HG03354 (cell line): ENCODE measurements at regions not wholly inside any gene's neighbourhood (a gene's known extent, or its start where the extent isn't known, plus 50 kb on each side); places are given as distances from the start of the nearest gene placed in this dataset.
"Not testable (repeated sequence)": the region's sequence is repeated elsewhere in the genome, so short reads cannot be mapped to it uniquely, and the experiment has no call there.

Experiments
- ATAC-seq: cut with Tn5 transposase; IDR thresholded peaks from one replicate; pipeline ENCODE4 v1.9.1; 2021; ENCODE audit warnings: mild to moderate bottlenecking; ENCODE audit not compliant: unreplicated experiment, poor library complexity, severe bottlenecking

DNA sequence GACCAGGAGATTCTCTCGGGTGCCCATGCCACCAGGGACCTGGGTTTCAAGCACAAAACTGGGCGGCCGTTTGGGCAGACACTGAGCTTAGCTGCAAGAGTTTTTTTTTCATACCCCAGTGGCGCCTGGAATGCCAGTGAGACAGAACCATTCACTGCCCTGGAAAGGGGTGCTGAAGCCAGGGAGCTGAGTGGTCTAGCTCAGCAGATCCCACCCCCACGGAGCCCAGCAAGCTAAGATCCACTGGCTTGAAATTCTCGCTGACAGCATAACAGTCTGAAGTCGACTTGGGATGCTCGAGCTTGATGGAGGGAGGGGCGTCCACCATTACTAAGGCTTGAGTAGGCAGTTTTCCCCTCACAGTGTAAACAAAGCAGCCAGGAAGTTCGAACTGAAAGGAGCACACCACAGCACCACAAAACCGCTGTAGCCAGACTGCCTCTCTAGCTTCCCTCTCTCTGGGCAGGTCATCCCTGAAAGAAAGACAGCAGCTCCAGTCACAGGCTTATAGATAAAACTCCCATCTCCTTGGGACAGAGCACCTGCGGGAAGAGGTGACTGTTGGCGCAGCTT, 157.7 kb downstream of the GIPC2 start:
- ATAC-seq, result not testable (repeated sequence)

DNA sequence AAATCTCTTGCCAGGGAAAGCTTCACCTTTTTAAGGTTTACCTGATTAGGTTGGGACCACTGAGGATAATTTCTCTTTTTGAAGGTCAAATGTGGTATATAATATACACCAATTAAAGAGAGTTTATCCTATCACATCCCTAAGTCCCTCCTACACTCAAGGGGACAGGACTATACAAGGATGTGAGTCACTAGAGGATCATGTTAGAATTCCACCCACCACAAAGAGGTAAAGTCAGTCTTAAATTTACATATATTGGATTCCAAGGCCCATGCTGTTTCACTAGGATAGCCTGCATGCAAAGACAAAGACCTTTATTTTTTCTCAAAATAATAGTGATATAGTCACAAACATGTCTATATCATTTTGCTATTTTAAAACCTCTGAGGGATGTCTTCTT, 164.4 kb downstream of the GIPC2 start:
- no peak for ATAC-seq

DNA sequence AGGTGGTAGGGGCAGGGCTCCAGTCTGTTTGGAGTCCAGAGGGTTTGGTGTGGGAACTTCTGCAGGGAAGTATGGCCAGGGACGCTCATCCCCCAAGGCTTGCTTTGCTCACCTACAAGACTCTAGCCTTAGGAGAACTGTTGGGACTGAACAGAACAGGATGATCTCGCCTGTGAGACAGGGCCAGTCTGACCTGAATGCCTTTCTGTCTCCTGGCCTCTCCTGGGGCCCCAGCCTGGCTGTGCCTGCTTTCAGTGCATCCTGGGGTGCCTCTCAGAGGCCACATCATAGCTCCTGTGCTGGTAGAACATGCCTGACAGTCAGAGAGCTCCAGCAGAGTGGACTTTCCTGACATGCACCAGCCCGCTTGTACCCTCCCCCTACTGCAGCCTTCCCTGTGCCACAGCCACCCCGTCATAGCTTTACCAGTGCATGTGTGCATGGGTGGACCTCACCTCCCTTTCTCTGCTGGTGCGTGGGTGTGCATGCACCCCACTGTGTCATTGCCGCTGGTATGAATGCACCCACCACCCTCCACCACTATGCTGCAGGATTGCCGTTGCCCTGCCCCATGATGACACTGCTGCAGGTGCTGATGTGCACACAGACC, 165.8 kb downstream of the GIPC2 start:
- no peak for ATAC-seq

DNA sequence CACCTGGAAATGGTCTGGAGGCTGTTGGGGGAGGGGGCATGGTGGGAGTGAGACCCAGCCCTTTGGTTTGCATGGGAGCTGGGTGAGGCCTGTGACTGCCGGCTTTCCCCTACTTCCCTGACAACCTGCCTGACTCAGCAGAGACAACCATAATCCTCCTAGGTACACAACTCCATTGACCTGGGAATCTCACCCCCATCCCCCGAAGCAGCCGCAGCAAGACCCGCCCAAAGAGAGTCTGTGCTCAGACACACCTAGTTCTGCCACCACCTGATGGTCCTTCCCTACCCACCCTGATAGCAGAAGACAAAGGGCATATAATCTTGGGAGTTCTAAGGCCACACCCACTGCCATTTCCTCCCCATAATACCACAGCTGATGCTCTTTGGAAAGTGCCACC, 168.6 kb downstream of the GIPC2 start:
- no peak for ATAC-seq

DNA sequence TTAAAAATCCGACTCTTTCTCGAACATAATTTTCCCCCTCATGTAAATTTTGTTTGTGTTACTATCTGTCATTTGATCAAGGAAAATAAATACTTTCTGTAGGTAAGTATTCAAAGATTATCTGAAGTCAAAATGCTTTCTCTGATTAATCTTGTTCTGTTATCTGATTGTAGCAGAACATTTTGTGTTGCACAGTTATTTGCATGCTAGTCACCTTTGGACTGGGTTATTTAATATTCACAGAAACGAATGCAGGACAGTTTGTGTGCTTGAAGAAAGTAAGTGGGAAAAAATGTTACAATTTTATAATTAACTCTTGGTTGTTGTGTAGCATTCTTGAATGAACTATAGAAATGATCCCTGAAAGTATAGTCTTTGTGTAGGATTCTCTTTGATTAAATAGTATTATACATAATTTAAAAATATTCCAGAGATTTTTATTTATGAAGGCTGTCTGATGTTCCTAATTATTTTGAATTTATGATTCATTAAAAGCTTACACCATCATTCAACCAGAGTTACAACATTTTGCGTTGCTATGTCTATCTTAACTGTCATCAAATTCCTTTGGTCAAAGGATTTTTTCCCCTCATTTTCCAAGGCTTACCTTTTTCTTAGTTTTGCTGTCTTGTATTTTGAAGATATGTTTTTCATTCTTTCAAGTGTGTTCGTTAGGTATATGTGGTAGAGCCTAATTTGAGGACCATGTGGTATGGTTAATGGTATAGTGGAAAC, 176.6 kb downstream of the GIPC2 start:
- ATAC-seq, result no peak

DNA sequence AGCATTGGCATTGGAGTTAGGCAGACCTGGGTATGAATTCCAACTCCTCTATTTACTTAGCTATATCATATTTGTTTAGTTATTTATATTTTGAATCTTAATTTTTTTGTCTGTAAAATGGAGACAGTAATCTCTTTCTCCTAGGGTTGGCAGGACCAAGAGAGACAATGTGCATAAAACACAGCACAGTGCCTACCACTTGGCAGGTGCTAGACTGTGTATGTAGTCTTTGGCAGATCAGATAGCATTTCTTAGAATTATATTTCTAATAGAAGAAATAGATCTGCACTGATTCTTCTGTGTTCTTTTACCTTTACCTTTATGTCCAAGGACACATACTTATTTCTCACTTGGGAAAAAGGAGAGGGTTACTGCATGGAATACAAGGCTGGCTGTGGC, 177.2 kb downstream of the GIPC2 start:
- ATAC-seq, result no peak

DNA sequence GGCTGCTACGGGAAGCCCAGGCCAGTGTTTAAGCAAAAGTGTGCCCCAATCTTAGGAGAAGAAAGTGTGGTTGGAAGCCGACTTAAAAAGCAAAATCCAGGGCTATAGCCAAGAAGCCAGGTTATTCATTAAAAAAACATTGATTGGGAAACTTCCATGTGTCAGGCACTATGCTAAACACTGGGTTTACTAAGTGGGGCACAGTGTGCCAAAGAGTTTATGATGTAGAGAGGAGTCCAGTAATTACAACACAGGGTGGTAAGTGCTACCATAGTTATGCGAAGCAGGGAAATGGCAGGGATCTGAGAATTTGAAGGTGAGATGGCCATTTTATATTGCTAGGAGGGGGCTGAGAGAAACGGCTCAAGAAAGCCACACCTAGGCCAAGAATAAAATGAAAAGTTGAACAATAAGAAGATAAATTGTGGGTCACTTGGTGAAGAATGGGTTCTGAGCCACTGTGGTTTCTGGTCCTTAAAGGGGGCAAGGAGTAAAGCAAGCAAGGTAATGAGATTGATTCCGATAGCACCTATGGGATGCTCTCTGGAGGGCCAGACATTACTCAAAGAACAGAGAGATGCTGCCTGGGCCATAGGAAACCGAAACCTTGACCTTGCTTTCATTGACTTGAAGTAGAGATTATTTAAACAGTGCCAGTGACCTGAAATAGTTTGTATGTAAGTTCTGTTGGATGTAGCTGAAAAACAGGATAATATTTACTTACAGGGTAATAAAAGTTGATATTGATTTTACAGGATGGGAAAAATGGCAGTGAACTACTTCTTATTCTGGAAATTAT, 177.8 kb downstream of the GIPC2 start:
- no peak for ATAC-seq

DNA sequence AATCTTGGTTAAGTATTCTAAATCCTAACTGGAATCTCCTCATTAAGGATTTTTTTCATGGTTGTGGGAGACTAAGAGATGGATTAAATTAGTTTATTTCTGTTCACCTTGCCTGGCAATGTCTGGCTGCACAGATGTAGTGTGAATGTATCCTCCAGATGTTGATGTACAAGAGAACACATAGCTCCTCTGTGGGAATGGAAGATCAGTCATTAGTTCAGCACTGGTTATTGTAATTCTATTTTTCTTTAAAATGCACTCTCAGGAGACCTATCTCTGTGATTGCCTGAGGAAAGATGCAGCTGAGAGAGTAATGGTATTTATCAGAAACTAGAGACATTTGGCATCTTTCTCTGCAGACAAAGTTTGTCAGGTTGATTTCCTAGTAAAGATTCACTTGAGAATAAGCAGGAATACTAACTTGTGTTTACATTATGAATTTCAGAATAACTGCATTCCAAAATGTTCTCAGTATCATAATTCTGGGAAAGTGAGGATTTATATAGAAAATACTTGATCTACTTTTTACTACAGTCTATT, 178.6 kb downstream of the GIPC2 start:
- ATAC-seq, result no peak

DNA sequence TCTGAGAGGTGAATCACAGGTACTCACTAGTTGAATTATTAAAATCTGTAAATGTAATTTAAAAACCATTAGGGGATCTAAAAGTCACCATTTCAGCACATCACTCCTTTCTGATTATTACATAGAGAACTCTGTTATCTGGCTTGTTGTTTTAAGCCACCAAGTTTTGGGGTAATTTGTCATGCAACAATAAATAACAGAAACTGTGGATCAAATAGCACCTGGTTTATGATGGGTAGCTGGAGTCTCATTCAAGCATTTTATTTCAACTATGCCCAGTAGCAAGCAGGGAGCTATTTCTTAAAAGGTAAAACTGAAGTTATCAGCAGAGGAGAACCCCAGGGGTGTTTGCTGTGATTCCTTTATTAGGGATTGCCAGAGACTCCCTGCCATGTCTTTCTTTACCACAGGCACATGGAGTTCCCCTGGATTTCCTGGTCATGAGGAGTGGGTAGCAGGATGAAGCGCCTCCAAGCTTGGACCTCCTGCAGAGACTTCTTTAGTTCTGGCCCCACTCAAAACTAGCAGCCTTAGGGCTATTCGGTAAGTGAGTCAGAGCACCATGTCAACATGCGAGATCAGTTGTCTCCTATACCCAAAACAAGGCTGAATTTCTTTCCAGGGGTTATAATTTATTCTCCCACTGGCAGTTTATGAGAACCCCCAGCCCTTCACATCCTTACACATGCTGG, 179.2 kb downstream of the GIPC2 start:
- no peak for ATAC-seq

DNA sequence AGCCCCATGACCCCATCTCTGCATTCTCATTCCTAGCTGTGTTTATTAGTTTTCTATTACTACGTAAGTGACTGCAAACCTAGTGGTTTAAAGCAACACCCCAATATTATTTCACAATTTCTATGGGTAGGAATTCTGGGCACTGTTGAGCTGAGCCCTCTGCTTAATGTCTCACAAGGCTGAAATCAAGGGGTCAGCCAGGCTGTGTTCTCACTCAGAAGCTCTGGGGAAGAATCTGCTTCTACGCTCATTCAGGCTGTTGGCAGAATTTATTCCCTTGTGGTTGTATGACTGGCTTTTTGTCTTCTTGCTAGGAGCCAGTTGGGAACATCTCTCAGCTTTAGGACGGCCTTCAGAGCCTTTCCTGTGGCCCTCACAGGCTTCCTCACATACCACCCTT, 181.0 kb downstream of the GIPC2 start:
- ATAC-seq, result no peak

DNA sequence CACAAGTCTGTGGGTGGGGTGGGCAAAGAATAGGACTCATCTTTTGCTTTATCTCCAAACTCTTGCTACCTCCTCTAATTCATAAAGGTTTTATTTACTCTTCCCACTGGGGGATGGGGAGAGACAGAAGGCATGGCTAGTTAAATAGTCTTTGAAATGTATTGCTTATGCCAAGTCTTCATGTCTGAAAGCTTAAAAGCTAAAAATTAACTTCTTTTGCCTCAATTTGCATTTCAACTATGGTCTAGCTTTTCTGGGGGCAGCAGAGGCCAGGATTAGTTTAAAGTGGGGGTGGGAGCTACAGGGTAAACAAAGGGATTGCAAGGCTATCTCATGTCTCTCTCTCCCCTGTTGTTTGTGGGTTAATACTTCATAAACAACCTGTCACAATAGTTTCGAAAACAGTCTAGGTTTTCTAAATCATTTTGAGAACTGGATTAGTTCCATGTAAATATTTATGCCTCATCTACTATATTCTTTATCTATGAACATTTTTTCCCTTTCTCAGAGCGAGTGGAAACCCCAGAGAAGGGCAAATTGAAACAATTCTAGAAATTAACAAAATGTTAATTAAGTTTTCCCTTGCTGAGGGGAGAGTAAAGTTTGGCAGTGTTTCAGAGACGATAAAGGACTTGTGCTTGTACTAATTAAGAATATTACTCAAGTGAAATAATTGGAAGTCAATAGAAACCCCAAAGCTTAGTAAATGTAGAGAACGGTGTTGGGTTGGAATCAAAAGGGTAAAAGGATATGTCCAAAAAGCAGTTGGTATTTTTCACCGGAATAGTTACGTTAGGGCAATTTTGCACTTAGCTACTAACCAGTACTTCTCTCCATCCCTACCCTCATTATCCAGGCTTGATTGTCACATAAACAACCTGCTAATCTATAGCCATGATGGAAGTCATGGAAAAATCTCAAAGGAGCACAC, 182.2 kb downstream of the GIPC2 start:
- no peak for ATAC-seq

DNA sequence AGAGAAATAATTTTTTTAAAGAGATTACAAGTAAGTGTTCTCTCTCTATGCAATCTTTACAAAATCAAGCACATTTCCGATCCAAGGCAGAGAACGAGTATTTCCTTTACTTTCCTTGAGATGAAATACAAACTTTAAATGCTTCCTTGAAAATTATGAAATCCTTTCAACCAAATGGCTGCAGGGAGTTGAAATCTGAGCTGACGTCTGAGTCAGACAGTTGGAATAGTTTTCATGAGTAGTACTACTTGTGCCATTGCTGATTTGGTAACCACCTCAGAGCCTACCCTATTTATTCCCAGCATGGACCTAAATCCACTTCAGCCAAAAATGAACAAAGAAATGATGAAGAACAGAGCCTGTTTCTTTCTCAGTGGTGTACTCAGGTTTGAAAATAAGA, 183.6 kb downstream of the GIPC2 start:
- ATAC-seq, result no peak

DNA sequence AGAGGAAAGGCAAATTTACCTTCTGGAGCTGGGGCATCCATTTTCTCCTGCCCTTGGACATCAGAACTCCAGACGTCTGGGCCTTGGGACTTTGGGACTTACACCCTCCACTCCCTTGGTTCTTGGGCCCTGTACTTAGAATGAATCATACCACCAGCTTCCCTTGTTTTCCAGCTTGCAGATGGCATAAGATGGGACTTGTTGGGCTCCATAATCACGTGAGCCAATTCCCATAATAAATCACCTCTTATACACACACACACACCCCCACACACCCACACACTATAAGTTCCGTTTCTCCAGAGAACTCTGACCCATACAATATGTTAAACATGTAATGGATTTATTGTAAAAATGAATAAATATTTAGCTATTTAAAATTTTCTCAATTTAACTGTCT, 185.7 kb downstream of the GIPC2 start:
- ATAC-seq, result no peak

DNA sequence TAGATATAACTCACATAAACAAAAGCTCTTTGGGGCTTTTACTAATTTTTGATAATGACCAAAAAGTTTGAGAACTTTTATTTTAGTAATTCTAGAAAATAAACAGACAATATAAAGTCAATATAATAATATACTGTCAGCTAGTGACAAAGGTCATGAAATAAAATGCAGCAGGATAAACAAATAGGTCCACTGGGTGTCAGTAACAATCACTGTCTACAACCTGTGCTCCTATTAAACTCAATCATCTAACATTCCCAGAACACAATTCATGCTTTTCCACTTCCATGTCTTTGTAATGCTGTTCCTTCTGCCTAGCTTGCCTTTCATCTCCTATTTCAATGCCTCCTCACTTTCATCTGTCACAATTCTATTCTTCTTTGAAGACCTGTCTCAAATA, 186.1 kb downstream of the GIPC2 start:
- no peak for ATAC-seq

DNA sequence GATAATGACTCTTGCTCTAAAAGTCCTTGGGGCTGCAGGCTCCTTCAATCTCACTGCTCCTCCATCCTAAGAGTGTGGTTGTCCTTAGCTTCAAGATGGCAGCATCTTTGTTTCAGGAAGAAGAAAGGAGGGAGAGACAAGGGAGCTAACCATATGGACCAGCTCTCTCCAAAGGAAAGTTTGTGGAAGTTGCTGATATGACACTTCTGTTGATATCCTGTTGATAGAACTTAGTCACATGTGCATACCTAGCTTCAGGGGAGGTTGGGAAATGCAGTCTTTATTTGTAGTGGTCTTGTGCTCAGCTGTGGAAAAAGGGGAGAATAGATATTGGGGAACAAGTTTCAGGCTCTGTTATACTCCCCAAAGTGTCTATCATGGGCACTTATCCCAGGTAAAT, 186.9 kb downstream of the GIPC2 start:
- ATAC-seq, result no peak

DNA sequence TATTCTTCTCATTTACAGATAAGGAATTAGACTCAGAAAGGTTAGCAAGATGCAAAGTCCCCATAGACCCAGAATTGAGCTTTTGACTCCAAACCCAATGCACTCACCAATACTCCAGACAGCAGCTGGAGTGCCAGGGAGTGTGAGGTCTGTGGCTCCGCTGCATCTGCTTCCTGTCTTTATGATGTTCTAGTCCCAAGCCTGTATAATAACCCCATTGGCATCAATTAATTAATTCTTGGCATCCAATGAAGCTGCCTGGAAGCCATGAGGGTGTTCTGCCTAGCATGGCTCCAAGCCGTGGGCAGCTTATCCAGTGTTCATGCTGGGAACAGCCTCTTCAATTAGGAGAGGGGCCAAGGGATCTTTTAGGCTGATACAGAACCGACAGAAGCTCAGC, 188.7 kb downstream of the GIPC2 start:
- no peak for ATAC-seq

DNA sequence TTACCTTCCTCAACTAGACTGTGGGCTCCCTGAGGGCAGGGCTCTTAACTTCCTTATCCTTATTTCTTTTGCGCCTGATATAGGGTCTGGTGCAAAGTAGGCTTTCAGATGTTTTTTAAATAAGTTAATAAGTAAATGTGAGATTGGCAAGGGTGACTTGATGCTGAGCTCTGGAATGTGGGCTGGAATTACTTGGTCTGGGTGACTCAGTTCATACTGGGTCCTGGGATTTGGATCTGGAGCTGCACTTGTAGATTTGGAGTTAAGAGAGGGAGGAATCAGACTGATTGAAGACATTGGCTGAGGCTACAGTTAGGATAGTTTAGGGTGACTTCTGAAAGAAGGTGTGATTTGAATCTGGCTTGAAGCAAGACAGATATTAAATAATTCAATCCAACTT, 190.9 kb downstream of the GIPC2 start:
- ATAC-seq, result no peak

DNA sequence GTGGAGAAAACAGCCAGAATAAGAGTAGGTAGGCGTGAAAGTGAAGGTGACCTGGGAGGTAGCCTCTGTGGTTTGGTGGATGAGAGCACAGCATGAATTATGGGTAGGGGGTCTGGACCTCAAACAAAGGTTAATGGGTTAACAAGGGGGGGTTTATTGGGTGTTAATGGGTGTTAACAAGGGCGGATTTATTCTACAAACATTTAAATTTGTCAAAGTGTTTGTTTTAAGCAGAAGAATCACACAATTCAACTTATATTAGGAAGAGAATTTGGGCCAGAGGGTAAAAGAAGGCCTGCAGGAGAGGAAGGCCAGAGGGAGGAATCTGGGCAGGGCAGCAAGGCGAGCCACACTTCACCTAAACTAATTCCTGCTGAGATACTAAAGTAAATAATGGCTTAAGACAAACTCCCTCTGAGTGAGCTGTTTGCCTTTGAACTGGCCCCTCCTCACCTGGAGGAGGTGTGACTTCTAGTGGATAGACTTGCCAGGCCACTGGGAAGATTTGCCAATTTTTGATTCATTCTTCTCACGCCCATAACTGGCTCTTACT, 191.7 kb downstream of the GIPC2 start:
- ATAC-seq, result no peak

DNA sequence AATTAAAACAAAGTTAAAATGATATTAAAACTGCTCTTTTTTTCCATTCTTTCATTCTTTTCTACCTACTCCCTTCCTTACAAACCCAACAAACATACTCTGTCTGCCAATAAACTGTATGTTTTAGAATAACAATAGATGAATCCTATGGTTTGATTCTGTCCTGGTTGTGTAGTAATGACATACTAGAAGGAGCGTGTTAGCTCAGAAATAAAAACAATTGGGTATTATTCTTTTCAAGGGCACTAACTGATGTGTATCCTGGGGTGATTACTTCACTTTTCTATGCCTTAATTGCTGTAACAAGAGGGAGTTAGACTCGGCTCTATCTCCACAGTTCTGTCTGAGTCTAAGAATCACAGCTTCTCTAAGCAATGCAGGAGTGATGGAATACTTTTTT, 194.4 kb downstream of the GIPC2 start:
- ATAC-seq, result no peak
